Liver (tissue), 3 donors: ENCODE measurements at regions not wholly inside any gene's neighbourhood (a gene's known extent, or its start where the extent isn't known, plus 50 kb on each side); places are given as distances from the start of the nearest gene placed in this dataset.

ENCODE experiments used
- EGR1 ChIP-seq, 2 donors: IDR thresholded peaks; 2 replicates each; pipeline ENCODE4 v1.6.1; 2016 to 2018; ENCODE audit warnings: antibody characterized with exemption in 2 of 2, low read depth in 2 of 2
- FOXA1 ChIP-seq: IDR thresholded peaks from 2 replicates; pipeline ENCODE4 v1.6.1; 2016; ENCODE audit warnings: antibody characterized with exemption
- JUND ChIP-seq, 2 donors: IDR thresholded peaks; 2 replicates each; pipeline ENCODE4 v1.6.1; 2016; ENCODE audit warnings: antibody characterized with exemption in 2 of 2
- RAD21 ChIP-seq, 2 donors: IDR thresholded peaks; 2 replicates each; pipeline ENCODE4 v1.6.1; 2016; ENCODE audit warnings: antibody characterized with exemption in 2 of 2, mild to moderate bottlenecking in 2 of 2
- RXRA ChIP-seq, 2 donors: IDR thresholded peaks; 2 replicates each; pipeline ENCODE4 v1.6.1; 2017 to 2018; ENCODE audit warnings: antibody characterized with exemption in 2 of 2, mild to moderate bottlenecking in 1 of 2
- SP1 ChIP-seq: IDR thresholded peaks from 2 replicates; pipeline ENCODE4 v1.6.1; 2018; ENCODE audit warnings: antibody characterized with exemption, mild to moderate bottlenecking
- TAF1 ChIP-seq: conservative IDR thresholded peaks from 2 replicates; pipeline ENCODE4 v1.6.1; 2016; ENCODE audit warnings: antibody characterized with exemption, mild to moderate bottlenecking
- TF ChIP-seq, protein P1 (sequence below): fragments of 150-350 bp; IDR thresholded peaks from 2 replicates; pipeline ENCODE4 v1.5.1; 2017; ENCODE audit warnings: improper control_type of control experiment, low read depth, low read length; ENCODE audit not compliant: missing input control
- donor health status: healthy.
- donor health status: healthy.

DNA sequence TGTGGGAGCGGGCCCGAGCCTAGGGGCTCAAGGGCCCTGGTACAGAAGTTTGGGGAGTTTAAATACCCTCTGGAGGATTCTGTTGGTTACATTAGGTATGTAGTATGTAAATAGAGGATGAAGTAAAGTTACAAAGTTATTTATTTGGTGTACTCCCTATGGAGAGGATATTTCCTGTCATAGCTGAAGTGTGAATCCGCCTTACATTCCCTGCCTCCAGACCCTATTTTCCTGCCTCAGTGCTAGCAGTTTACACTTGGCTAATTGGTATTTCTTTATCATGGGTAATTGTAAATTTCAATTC, 60.6 kb upstream of the KLF14 start:
- no peak for TF ChIP-seq JUND (IDR thresholded peaks at IDR 0.05)
- no peak for TF ChIP-seq TAF1
- TF ChIP-seq, protein P1, sequence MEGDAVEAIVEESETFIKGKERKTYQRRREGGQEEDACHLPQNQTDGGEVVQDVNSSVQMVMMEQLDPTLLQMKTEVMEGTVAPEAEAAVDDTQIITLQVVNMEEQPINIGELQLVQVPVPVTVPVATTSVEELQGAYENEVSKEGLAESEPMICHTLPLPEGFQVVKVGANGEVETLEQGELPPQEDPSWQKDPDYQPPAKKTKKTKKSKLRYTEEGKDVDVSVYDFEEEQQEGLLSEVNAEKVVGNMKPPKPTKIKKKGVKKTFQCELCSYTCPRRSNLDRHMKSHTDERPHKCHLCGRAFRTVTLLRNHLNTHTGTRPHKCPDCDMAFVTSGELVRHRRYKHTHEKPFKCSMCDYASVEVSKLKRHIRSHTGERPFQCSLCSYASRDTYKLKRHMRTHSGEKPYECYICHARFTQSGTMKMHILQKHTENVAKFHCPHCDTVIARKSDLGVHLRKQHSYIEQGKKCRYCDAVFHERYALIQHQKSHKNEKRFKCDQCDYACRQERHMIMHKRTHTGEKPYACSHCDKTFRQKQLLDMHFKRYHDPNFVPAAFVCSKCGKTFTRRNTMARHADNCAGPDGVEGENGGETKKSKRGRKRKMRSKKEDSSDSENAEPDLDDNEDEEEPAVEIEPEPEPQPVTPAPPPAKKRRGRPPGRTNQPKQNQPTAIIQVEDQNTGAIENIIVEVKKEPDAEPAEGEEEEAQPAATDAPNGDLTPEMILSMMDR, result no peak
- no peak for TF ChIP-seq RXRA (IDR thresholded peaks at IDR 0.05)
- no peak for TF ChIP-seq SP1
- no peak for TF ChIP-seq EGR1 (IDR thresholded peaks at IDR 0.05; ENCODE audit: low read depth in 2 of 2)
- no peak for TF ChIP-seq RAD21 (IDR thresholded peaks at IDR 0.05)
- TF ChIP-seq FOXA1, result no peak
